Stimulated activated CD8-positive, alpha-beta memory T cell treated with anti-CD3 and anti-CD28 coated beads, Interleukin-2, amount 100 ng/mL, for 48 hours (primary cell): ENCODE measurements at regions not wholly inside any gene's neighbourhood (a gene's known extent, or its start where the extent isn't known, plus 50 kb on each side); places are given as distances from the start of the nearest gene placed in this dataset.
"Not testable (repeated sequence)": the region's sequence is repeated elsewhere in the genome, so short reads cannot be mapped to it uniquely, and the experiment has no call there.

Source experiments
- DNase-seq, 2 donors: peaks; one replicate each; pipeline ENCODE4 v3.0.0-alpha.2; 2020; ENCODE audit warnings: low read depth in 2 of 2

GRCh38 chrX:40530509-40530908 lies 50.3 kb upstream of the ATP6AP2 start:
- no peak for DNase-seq

DNA sequence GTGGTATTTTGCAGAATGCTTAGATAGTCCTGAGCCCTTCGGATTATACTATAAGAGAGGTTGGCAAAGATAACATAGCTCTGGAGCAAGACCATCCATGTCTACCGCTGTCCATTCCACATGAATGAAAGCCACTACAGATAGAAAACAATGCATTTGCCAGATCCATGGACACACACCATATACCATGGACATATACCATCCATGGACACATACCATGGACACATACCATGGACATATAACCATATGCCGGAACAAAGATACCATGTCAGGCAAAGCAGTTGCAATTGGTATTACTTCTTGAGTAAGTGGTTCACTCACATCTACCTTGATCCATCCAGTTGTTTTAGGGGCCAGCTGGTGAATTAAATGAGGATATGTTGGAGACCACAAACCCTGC lies 53.2 kb upstream of the ATP6AP2 start:
- no peak for DNase-seq

GRCh38 chrX:40526412-40526811 lies 54.4 kb upstream of the ATP6AP2 start:
- no peak for DNase-seq

- not testable (repeated sequence) for DNase-seq
Measured at GRCh38 chrX:40525901-40526300, 54.9 kb upstream of the ATP6AP2 start.

GRCh38 chrX:40524423-40524822 lies 56.3 kb upstream of the ATP6AP2 start:
- DNase-seq, result no peak

GRCh38 chrX:40523852-40524251 lies 56.9 kb upstream of the ATP6AP2 start:
- no peak for DNase-seq

DNA sequence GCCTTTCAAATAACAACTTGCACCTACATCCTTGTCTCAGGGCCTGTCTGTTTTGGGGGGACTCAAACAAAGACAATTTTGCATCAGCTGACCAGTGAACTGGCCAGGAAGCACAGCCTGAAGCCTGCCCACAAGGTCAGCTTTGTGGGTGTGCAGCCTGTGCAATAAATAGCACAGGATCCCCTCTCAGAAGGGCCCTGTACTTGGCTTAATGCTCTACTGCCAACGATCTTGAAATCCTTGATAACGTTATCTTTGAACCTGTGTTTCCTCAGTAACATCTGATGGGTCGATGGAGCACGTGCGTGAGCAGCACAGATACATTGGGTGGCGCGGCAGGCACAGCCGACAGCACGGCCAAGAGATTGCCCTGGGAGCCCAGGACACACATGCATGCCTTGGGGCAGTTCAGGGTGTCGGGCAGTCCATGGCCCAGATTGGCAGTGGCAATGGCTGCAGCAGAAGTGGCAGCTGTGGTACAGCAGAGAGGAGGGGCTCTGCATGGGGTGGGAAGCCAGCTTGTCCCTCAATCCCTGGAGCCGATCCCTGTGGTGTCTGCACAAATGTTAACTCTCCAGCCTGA lies 58.8 kb upstream of the ATP6AP2 start:
- DNase-seq, result no peak

- no peak for DNase-seq
Measured at GRCh38 chrX:40514376-40514775, 66.4 kb upstream of the ATP6AP2 start.

GRCh38 chrX:40513835-40514234 lies 66.9 kb upstream of the ATP6AP2 start:
- DNase-seq, result no peak

- no peak for DNase-seq
Measured at GRCh38 chrX:40513012-40513411, 67.8 kb upstream of the ATP6AP2 start.

DNA sequence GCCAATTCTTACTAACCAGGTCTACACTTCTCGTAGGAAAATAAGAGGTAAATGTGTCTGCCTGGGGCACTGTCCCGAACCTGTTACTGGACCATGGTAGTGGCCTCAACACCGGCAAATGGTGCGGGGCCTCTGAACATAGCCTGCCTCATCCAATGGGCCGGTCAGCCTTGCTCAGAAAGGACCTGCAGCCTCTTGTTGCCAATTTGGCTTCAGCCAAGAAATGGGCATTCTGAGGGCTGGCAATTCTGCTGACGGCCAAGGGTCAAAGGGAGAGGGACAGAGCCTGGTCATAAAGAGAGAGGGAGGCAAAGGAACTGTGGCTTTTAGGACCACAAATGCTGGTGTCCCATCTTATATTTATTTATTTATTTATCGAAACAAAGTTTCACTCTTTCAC lies 69.5 kb upstream of the ATP6AP2 start:
- no peak for DNase-seq

DNA sequence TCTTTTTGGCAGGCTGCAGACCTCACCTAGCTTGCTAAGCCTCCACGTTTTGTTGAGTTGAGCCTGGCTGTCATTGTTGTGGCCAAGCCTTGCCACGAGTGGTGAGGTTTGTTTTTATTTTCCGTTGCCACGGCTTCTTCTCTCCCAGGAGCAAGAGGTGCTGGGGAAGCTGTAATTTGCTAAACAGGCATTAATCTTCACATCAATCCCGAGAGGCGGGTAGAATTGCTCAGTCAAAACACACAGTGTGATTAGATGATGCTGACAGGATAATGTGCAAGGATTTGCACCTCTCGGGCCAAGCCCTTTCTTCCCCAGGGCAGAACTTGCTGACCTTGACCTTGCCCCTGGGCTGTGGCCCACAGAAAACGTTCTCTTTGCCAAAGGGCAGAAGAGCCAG lies 72.2 kb upstream of the ATP6AP2 start:
- DNase-seq, result no peak

DNA sequence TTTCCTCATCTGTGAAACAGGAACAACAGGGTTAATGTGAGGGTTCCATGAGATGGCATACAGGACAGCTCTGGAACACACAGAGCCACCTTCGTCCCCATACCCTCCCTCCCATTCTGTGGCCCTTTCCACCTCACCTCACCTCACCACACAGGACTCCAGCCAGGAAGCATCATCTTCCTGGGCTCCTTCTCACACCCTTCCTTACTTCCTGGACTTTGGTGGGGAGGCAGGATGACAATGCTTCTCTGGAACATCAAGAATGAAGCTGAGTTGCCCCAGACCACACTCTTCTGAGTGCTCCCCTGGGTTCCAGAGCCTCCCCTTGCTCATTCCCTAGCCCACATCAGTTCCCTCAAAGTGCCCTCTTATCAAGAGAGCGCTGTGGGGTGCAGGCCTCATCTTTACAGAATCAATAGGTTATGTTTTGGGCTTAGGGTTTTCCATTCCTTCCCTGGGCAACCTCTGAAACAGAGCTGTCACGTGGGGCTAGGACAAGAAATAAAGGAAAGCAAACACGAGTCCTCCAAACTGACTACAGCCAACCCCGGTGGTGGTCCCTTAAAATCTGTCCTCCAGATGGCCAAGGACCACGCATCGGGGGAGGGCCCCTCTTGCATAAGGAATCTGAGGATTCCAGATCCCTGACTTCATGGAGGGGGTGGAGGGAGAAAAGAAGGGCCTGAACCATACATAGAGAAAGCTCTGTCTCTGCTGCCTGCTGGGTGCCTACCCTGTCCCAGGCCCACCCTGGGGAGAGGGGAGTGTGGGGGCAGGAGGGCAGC lies 74.4 kb upstream of the ATP6AP2 start:
- DNase-seq, result no peak

DNA sequence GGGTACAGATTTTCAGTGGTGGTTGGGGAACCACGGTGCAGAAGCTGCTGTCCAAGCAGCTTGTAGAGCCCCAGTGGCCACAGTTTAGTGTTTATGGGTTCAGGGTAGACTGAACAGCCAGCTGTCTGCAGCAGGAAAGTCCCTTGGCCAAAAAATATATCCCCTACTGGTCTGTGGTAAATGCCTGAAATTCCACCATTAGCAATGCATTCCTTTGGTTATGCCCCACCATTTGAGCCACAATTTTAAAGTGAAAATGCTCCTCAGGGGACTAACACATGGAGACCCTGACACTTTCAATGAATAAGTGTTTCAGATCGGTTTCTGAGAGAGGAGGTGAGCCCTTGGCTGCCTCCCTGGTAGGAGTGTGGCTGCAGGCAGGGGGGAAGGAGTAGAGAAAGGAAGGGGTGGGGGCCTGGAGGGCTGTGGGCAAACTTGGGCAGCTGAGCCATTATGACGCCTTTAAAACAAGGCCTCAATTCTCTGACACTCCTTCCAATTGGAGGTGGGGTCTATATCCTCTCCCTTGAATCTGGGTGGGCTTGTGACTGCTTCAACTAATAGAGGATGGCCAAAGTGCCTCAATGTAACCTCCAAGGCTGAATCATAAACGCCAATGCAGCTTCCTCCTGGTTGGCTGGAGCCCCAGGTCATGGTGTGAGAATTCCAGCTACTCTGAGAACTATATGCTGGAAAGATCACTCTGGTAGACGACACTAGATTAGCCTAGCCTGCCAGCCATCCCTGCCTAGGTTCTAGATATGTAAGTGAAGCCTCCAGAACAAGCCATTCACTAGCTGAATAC lies 75.8 kb upstream of the ATP6AP2 start:
- no peak for DNase-seq

DNA sequence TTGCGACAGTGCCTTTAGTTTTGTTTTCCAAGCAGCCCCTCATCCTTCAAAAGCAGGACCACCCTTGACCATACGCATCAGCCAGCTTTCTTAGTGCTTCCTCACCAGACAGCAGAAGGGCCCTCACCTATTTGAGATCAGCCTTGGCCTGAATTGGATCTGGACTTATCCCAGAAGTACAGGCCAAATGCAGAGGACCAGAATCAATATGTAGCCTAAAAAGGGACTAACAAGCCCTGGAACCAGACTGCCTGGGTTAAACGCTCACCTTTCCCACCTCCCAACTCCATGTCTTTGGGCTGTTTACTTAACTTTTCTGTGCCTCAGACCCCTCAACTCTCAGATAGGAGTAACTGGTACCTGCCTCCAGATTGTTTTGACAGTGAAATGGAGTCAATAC lies 77.7 kb upstream of the ATP6AP2 start:
- DNase-seq, result no peak

DNA sequence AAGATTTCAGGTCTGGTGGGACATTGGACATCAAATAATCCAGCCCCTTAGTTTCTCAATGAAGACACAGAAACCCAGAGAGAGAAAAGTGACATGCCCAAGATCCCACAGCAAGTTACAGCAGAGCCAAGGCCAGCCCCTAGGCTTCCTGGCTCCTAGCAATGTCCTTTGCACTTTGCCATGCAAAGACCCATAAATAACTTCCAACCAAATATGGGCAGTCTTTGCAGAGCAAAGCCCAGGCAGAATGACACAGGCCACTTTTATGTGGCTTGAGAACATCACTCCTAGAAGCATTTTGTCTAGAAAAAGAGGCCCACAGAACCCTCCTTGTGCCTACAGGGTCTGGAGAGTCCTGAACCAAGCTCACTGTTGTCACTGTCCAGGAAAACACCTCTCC lies 78.1 kb upstream of the ATP6AP2 start:
- DNase-seq, result no peak

GRCh38 chrX:40501164-40501855 lies 79.5 kb upstream of the ATP6AP2 start:
- DNase-seq, result no peak

- DNase-seq, result no peak
Measured at GRCh38 chrX:40496728-40497127, 84.0 kb upstream of the ATP6AP2 start.

- DNase-seq, result no peak
Measured at GRCh38 chrX:40495659-40496058, 85.1 kb upstream of the ATP6AP2 start.

DNA sequence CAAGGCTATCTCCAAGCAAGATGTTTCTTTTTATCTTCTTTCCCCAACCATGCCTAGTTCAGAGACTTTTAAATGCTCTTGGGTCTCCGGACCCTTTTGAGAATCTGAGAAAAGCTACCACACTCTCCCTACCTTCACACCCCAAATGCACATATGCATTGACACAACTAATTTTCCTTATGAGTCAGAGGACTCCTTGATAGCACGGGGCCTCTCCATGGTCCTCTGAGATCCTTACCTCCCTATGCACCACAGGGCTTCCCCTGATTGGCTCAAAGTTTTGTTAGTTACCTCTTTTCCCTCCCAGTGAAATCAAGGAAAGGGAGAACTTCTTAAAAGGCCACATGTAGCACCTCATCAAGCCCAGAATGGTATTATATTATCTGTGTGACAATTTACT lies 86.8 kb upstream of the ATP6AP2 start:
- no peak for DNase-seq

GRCh38 chrX:40488296-40488695 lies 92.5 kb upstream of the ATP6AP2 start:
- no peak for DNase-seq

- DNase-seq, result no peak
Measured at GRCh38 chrX:40485973-40486372, 94.8 kb upstream of the ATP6AP2 start.
